ENCODE measurements at regions not wholly inside any gene's neighbourhood (a gene's known extent, or its start where the extent isn't known, plus 50 kb on each side); places are given as distances from the start of the nearest gene placed in this dataset.
"Not testable (repeated sequence)": the region's sequence is repeated elsewhere in the genome, so short reads cannot be mapped to it uniquely, and the experiment has no call there.

DNA sequence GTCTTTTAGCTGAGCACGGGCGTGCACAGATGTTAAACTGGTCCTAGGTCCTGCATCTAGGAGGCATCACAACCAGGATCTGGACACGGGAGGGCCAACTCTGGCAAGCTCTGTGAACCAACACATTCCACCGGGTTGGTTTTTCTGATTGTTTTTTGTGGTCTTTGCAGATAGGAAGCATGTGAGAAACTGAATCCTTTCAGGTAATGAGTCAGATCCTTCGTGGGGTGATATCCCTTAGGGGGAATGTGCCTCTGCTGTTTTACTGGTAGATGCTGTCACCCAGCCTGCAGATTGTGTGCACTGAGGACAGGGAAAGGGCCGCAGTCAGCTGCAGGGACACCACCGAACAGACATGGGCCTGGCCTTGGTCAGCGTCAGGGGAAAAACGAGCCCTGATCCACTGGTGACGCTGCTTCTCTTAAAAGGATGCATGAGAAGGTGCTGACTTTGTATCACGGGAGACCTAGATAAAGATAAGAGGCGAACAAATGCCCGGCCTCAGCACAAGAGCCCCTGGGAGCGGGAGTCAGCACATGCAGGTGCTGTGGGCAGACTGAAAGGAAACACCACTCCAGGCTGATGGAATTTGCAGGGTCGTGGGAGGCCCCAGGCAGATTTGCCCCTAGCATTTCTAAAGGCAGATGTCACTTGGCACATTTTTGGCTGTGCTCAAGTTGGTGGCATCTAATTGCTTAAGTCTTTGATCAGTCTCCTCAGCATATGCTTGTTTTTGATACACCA lies 51.1 kb downstream of the DOP1B start:
- DNase-seq (ENCODE audit: low spot score): no peak

GRCh38 chr21:36208326-36209013 lies 51.8 kb downstream of the DOP1B start:
- no peak for DNase-seq (ENCODE audit: low spot score)

DNA sequence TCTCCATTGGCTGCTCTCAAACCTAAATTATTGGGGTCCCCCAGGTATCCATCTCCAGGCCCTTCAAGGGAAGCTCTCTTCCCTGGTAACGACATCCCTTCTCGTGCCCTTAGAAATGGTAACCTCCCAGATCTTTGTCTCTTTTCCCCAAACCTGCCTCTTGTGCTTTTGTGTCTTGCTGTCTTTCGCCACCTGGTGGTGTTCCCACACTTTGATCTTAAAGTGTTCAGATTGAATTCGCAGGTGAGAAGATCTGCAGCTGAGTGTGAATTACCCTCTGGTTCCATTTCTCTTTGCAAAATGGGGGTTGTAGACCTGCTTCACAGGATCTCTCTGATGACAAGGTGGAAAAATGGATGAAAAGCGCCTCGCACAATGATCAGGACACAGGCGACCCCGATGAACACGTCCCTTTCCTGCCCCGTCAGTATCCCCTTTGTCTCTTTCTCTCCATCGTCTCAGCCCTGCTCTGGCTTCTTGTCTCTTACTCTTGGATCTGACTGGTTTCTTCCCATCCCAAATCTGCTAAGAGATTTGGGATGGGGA lies 53.1 kb downstream of the DOP1B start:
- peak; percentile 72 for DNase-seq (ENCODE audit: low spot score)

- no peak for DNase-seq (ENCODE audit: low spot score)
Measured at GRCh38 chr21:36210779-36211659, 54.4 kb downstream of the DOP1B start.

DNA sequence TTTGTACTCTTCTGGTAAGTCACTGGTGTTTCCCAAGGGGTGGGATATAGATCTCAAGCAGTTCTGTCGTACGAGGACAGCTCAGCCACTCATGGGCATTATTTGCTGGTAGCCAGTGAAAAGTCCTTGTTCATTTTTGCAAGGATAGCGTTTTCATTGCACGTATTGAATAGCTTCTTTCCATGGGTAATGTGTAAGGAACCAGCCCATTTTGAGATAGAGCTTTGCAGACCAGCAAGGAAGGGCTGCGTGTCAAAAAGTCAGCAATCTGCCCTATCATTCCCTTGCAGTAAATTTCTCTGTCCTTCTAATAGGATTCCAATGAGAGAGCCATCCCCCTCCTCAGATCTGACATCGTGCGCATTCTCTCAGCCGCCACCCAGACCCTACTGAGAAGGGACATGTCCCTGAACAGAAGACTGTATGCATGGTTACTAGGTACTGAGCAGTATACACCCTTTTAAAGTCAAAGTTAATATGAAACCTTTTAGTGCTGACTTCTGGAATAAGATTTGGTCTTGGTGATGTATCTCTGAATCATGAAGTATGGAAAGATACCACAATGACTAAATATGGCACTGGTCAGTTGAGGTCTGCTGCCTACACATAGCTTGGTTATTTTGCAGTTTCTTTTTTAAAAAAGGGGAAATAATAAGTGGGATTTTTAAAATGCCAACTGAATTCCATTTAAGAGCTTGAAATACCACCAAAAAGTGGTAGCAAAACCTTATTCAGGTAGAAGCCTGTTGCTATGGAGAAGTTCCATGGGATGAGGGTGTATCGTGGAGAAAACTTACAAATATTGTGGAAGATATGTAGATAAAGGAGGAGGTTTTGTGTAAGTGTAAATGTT lies 55.3 kb downstream of the DOP1B start:
- DNase-seq (ENCODE audit: low spot score): no peak

DNA sequence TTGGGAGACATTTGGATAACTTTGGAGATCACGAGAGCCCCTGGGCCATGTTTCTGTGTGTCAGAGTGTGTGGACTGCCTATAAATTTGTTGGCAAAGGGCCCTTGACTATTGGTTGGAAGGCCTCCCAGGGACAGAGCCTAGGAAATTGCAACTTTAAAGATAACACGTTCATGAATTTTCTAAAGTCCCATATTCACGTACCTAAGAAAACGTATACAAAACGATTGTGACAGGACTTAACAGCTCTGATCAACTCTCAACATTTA lies 55.8 kb downstream of the DOP1B start:
- DNase-seq (ENCODE audit: low spot score): no peak

DNA sequence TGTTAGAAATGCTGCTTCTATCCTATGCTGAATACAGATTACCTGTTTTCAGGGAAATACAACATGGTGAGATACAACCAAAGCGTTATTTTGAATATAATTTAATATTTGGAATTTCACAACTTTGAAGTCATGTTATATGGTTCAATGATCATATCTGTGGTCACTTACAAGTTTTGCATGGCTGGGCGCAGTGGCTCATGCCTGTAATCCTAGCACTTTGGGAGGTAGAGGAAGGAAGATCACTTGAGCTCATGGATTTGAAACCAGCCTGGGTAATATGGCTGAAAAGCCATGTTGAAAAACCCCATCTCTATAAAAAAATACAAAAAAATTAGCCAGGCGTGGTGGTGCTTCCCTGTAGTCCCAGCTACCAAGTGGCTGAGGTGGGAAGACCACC lies 57.9 kb downstream of the DOP1B start:
- no peak for DNase-seq (ENCODE audit: low spot score)

GRCh38 chr21:36217743-36218142 lies 61.1 kb downstream of the DOP1B start:
- DNase-seq (ENCODE audit: low spot score): no peak

DNA sequence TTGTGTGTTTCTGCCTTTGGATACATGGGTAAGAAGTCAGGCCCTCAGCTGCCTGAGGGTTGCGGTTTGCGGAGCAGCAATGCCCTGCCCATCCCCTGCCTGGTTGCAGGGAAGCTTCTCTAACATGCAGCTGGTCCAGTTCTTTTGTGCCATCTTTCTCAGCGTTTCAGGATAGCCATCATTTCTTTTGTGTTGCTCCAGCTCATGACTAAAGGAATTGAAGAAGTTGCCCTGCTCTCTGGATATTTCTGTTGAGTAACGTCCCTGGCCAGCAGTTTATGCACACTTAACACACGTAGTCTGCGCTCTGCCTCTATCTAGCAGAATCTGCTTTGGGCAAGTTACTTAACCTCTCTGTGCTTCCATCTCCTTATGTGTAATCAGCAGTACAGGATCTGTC lies 62.1 kb downstream of the DOP1B start:
- DNase-seq (ENCODE audit: low spot score): no peak

- DNase-seq (ENCODE audit: low spot score): no peak
Measured at GRCh38 chr21:36223451-36223850, 66.8 kb downstream of the DOP1B start.

GRCh38 chr21:36229181-36229580 lies 72.6 kb downstream of the DOP1B start:
- no peak for DNase-seq (ENCODE audit: low spot score)

DNA sequence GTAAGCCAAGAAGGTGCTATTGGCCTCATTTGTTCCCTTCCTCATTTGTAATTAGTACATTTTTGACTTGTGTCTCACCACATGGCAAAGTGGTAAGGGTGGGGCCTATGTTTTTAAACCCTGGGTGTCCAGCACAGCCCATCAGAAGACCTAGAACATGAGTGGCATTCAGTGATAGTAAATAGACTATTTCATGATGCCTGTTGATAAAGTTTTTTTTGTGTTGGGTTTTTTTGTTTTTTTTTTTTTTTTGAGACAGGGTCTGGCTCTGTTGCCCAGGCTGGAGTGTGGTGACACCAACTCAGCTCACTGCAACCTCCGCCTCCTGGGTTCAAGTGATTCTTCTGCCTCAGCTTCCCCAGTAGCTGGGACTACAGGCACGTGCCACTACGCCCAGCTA lies 74.8 kb downstream of the DOP1B start:
- DNase-seq (ENCODE audit: low spot score): not testable (repeated sequence)

GRCh38 chr21:36232641-36233040 lies 76.0 kb downstream of the DOP1B start:
- DNase-seq (ENCODE audit: low spot score): no peak

DNA sequence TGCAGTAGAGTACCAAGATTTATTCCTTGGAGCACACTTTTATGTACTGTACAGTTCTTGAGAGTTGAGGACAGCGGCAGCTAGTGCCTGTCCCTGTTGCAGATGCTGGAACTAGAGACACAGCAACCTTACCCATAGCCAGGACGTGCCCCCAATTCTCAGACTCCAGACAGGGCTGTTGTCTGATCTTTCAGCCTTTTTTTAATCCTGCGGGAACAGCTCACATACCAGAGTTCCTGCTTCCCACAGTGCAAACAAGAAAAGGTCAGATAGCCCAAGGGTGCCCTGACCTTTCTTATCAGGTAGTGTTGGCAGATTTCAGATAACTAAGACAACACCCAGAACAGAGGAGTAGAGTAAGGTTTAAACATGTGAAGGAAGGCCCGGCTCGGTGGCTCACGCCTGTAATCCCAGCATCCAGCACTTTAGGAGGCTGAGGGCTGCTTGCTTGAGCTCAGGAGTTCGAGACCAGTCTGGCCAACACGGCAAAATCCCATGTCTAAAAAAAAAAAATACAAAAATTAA lies 78.5 kb downstream of the DOP1B start:
- DNase-seq (ENCODE audit: low spot score): no peak

GRCh38 chr21:36236052-36236730 lies 79.6 kb downstream of the DOP1B start:
- no peak for DNase-seq (ENCODE audit: low spot score)

- no peak for DNase-seq (ENCODE audit: low spot score)
Measured at GRCh38 chr21:36237441-36237840, 80.8 kb downstream of the DOP1B start.

DNA sequence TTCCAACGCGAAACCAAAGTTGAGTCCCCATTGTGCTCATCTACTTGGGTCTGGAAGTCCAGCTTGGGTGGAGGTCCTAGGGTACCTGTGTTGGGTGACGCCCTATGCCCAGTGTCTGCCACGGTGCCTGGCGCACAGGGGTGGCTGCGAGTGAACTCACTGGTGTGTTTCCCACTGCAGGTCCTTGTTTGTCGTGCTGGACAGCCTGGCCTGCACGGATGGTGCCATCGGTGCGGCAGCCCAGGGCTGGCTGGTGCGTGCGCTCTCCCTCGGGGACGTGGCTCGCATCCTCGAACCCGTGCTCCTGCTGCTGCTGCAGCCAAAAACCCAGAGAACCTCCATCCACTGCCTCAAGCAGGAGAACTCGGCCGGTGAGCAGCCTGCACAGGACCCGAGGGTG lies 80.4 kb upstream of the MORC3 start:
- DNase-seq (ENCODE audit: low spot score): no peak

- no peak for DNase-seq (ENCODE audit: low spot score)
Measured at GRCh38 chr21:36241717-36242116, 78.3 kb upstream of the MORC3 start.

DNA sequence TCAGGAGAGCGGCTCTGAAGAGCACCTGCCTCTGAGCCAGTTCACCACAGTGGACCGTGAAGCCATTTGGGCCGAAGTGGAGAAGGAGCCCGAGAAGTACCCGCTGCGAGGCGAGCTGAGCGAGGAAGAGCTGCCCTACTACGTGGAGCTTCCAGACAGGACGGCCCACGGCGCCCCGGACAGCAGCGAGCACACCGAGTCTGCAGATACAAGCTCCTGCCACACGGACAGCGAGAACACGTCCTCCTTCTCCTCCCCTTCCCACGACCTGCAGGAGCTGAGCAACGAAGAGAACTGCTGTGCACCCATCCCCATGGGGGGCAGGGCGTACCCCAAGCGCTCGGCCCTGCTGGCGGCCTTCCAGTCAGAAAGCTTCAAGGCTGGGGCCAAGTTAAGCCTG lies 74.9 kb upstream of the MORC3 start:
- no peak for DNase-seq (ENCODE audit: low spot score)

- DNase-seq (ENCODE audit: low spot score): no peak
Measured at GRCh38 chr21:36245649-36246048, 74.3 kb upstream of the MORC3 start.

Measured in HT-29 (cell line).